ENCODE measurements at regions not wholly inside any gene's neighbourhood (a gene's known extent, or its start where the extent isn't known, plus 50 kb on each side); places are given as distances from the start of the nearest gene placed in this dataset.

DNA sequence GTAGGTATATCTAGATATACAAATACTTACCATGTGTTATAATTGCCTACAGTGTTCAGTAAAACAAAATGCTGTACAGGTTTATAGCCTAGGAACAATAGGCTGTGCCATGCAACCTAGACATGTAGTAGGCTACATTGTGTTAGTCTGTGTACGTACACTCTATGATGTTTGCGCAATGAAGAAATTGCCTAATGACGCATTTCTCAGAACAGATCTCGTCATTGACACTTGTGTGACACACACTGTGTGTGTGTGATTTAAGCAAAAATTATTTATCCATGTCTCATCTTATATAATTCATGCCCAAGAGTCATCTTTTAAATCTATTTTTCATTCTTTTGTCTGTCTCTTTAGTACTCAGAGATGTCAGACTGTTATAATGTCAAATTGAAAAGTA, 1888.8 kb upstream of the PCDH20 start:
- ChIA-PET POLR2A (no interaction called here), CTCF (no interaction called here)
- no peak for TF ChIP-seq HDGF (IDR thresholded peaks at IDR 0.05; ENCODE audit: borderline replicate concordance)
- TF ChIP-seq SUZ12 (IDR thresholded peaks at IDR 0.05), result no peak
- TF ChIP-seq, protein P1, sequence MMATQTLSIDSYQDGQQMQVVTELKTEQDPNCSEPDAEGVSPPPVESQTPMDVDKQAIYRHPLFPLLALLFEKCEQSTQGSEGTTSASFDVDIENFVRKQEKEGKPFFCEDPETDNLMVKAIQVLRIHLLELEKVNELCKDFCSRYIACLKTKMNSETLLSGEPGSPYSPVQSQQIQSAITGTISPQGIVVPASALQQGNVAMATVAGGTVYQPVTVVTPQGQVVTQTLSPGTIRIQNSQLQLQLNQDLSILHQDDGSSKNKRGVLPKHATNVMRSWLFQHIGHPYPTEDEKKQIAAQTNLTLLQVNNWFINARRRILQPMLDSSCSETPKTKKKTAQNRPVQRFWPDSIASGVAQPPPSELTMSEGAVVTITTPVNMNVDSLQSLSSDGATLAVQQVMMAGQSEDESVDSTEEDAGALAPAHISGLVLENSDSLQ (IDR thresholded peaks at IDR 0.05), result no peak
- no peak for TF ChIP-seq LEF1 (IDR thresholded peaks at IDR 0.05; ENCODE audit: borderline replicate concordance)
- no peak for TF ChIP-seq FOXM1 (IDR thresholded peaks at IDR 0.05; ENCODE audit: borderline replicate concordance)
- no peak; the same call in 1 of the 2 replicates for TF ChIP-seq ELF4 (IDR thresholded peaks at IDR 0.05)
- TF ChIP-seq ZNF384 (IDR thresholded peaks at IDR 0.05), result no peak
- TF ChIP-seq SP1 (IDR thresholded peaks at IDR 0.05), result no peak
- TF ChIP-seq BHLHE40 (IDR thresholded peaks at IDR 0.05; ENCODE audit: borderline replicate concordance), result no peak
- no peak for TF ChIP-seq FOXK2 (IDR thresholded peaks at IDR 0.05)
- no peak for TF ChIP-seq CTBP1 (IDR thresholded peaks at IDR 0.05; ENCODE audit: borderline replicate concordance)
- no peak for TF ChIP-seq FOXA1 (IDR thresholded peaks at IDR 0.05)
- TF ChIP-seq TARDBP (IDR thresholded peaks at IDR 0.05), result no peak
- TF ChIP-seq ARNT (IDR thresholded peaks at IDR 0.05), result no peak
- TF ChIP-seq L3MBTL2 (conservative IDR thresholded peaks at IDR 0.05), result no peak
- no peak for TF ChIP-seq NFRKB (IDR thresholded peaks at IDR 0.05)
- DNase-seq (ENCODE audit: extremely low spot score), result no peak

DNA sequence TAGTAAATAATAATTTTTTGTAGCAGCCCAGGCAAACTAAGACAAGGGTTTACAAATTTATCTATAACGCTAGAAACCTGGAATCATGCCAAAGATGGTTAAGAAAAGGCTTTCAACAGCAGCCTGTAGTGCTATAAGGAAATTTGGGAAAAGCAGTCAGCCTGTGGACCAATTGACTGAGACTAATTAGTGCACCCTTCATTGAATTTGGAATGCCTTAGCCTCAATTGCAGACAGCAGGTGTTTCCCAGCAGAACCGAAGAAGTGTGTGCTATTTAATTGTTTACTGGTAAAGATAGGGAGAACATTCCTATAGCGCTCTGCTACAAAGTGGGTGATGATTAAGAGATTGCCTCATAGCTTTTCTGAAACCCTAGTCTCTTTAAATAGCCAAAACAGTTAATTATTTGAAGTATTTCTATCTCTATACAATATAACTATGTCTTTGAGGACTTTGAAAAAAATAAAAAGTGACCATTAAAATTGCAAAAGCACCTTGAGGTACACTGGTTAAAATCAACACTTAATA, 1884.3 kb upstream of the PCDH20 start:
- no peak for DNase-seq (ENCODE audit: extremely low spot score)
- no peak for TF ChIP-seq SP1 (IDR thresholded peaks at IDR 0.05)
- no peak for TF ChIP-seq FOXA1 (IDR thresholded peaks at IDR 0.05)
- TF ChIP-seq ZNF384 (IDR thresholded peaks at IDR 0.05), result no peak
- no peak for TF ChIP-seq L3MBTL2 (conservative IDR thresholded peaks at IDR 0.05)
- no peak for TF ChIP-seq LEF1 (IDR thresholded peaks at IDR 0.05; ENCODE audit: borderline replicate concordance)
- no peak for TF ChIP-seq NFRKB (IDR thresholded peaks at IDR 0.05)
- no peak for TF ChIP-seq ELF4 (IDR thresholded peaks at IDR 0.05)
- no peak for TF ChIP-seq TARDBP (IDR thresholded peaks at IDR 0.05)
- no peak for TF ChIP-seq FOXK2 (IDR thresholded peaks at IDR 0.05)
- TF ChIP-seq FOXM1 (IDR thresholded peaks at IDR 0.05; ENCODE audit: borderline replicate concordance), result no peak
- TF ChIP-seq CTBP1 (IDR thresholded peaks at IDR 0.05; ENCODE audit: borderline replicate concordance), result no peak
- TF ChIP-seq SUZ12 (IDR thresholded peaks at IDR 0.05), result no peak
- TF ChIP-seq, protein P1 (IDR thresholded peaks at IDR 0.05), result no peak
- TF ChIP-seq BHLHE40 (IDR thresholded peaks at IDR 0.05; ENCODE audit: borderline replicate concordance), result no peak

DNA sequence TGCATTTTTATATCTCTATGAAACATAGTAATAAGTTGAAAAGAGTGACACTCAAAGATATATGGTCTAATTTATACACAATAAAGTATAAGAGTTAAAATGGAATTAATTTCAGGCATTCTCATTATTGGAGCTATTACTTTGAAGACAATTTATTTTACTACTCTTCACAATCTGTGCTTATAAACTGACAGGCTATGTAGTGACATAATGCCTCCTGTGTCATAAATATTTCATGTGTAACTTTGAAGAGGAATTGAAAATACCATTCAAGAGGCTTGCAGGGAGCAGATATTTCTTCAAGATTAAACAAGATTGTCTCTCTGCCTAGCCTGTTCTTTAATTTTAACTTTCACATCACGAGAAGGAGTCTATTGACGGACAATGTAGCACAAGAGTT, 1881.5 kb upstream of the PCDH20 start:
- TF ChIP-seq ARNT (IDR thresholded peaks at IDR 0.05), result no peak
- TF ChIP-seq, protein P1 (IDR thresholded peaks at IDR 0.05), result peak; percentile 83
- CTCF ChIA-PET, result no interaction called here
- DNase-seq (ENCODE audit: extremely low spot score), result no peak
- POLR2A ChIA-PET, result no interaction called here

More for the DNA sequence above, 1884.3 kb upstream of the PCDH20 start:
- POLR2A ChIA-PET, result no interaction called here
- CTCF ChIA-PET, result no interaction called here

DNA sequence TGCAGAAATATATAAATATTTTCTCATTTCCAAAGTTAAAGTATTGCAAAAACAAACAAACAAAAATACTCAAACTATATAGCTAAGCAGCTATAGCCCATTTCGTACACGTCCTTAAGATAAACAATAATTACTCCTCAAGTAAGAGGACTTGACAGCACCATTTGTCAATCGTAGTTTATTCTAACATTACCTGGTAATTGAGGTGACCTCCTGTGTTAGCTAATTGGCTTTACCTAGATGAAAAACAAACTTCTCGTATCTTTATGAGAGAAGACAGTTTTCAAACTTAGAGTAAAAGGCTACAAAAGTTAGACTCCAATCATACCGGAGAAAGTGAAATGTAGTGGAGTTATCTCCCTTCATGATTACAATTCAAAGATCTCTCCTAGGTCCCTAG, 1876.1 kb upstream of the PCDH20 start:
- ChIA-PET CTCF (no interaction called here), POLR2A (no interaction called here)
- no peak for DNase-seq (ENCODE audit: extremely low spot score)
- TF ChIP-seq ZNF384 (IDR thresholded peaks at IDR 0.05) (no peak), FOXA1 (IDR thresholded peaks at IDR 0.05) (no peak), LEF1 (IDR thresholded peaks at IDR 0.05; ENCODE audit: borderline replicate concordance) (peak; percentile 43; the same call in 1 of the 2 replicates), BHLHE40 (IDR thresholded peaks at IDR 0.05; ENCODE audit: borderline replicate concordance) (no peak), TARDBP (IDR thresholded peaks at IDR 0.05) (no peak), FOXM1 (IDR thresholded peaks at IDR 0.05; ENCODE audit: borderline replicate concordance) (no peak), NFRKB (IDR thresholded peaks at IDR 0.05) (no peak), SUZ12 (IDR thresholded peaks at IDR 0.05) (no peak), CTBP1 (IDR thresholded peaks at IDR 0.05; ENCODE audit: borderline replicate concordance) (peak; percentile 87), FOXK2 (IDR thresholded peaks at IDR 0.05) (no peak), HDGF (IDR thresholded peaks at IDR 0.05; ENCODE audit: borderline replicate concordance) (no peak), SP1 (IDR thresholded peaks at IDR 0.05) (no peak), L3MBTL2 (conservative IDR thresholded peaks at IDR 0.05) (no peak), ELF4 (IDR thresholded peaks at IDR 0.05) (no peak), ARNT (IDR thresholded peaks at IDR 0.05) (no peak)
- TF ChIP-seq, protein P1 (IDR thresholded peaks at IDR 0.05), result peak; percentile 80

DNA sequence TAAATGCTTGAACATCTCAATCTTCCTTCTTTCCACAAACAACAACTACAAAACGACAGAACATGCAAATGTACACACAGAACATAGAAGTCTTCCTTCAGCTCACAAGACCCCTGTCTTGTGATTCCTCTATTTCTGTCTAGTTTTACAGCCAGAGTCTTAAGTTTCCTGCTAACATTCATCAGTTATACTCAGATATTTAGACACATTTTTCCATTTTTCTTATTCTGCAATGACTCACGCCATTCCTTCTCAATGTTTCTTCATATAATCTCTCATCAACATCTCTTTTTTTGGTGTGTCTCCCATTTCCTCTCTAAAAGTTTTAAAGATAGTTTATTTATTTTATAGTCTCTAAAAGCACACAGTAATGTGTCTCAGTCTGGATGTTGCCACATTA, 1872.9 kb upstream of the PCDH20 start:
- CTCF ChIA-PET, result no interaction called here
- POLR2A ChIA-PET, result no interaction called here
- DNase-seq (ENCODE audit: extremely low spot score), result no peak
- TF ChIP-seq TARDBP (IDR thresholded peaks at IDR 0.05), result no peak
- TF ChIP-seq SP1 (IDR thresholded peaks at IDR 0.05), result no peak
- TF ChIP-seq L3MBTL2 (conservative IDR thresholded peaks at IDR 0.05), result no peak
- no peak for TF ChIP-seq FOXA1 (IDR thresholded peaks at IDR 0.05)
- TF ChIP-seq LEF1 (IDR thresholded peaks at IDR 0.05; ENCODE audit: borderline replicate concordance), result no peak
- TF ChIP-seq, protein P1 (IDR thresholded peaks at IDR 0.05), result no peak
- TF ChIP-seq ELF4 (IDR thresholded peaks at IDR 0.05), result no peak
- no peak for TF ChIP-seq ZNF384 (IDR thresholded peaks at IDR 0.05)
- TF ChIP-seq NFRKB (IDR thresholded peaks at IDR 0.05), result no peak
- TF ChIP-seq FOXK2 (IDR thresholded peaks at IDR 0.05), result no peak
- TF ChIP-seq HDGF (IDR thresholded peaks at IDR 0.05; ENCODE audit: borderline replicate concordance), result no peak
- no peak for TF ChIP-seq ARNT (IDR thresholded peaks at IDR 0.05)

All from HEK293T (cell line).